ENCODE measurements at regions not wholly inside any gene's neighbourhood (a gene's known extent, or its start where the extent isn't known, plus 50 kb on each side); places are given as distances from the start of the nearest gene placed in this dataset.

DNA sequence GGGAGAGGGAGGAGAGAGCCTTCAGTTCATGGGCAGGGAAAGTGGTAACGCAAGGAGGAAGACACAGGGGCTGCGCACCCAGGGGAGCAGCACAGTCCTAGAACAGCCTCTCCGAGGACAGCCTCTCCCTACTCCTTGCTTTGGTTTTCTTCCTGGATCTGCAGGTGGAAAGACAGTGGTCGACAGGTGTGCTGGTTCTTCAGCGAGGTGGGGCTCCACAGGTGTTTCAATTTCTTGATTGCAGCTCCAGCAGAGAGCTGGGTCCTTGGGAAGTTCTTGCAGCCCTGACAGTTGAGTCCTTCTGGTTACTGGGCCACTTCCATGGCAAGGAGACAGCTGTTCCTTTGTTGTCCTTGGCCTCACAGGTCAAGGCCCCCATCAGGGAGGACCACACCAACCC lies 220.7 kb upstream of the NR2F2 start:
- Histone ChIP-seq H3K27ac (ENCODE audit: low read depth, low read length) (no peak overlapping the region), H3K9me2 (replicated peaks; ENCODE audit: control insufficient read depth, low read length) (no peaks in the 10 kb centered on the region), H3F3A (ENCODE audit: control insufficient read depth, insufficient read depth) (no peaks in the 10 kb centered on the region), H3K9me3 (ENCODE audit: control insufficient read depth, insufficient read depth, low read length) (no peaks in the 10 kb centered on the region), H3K36me3 (ENCODE audit: control insufficient read depth, low read length) (no peaks in the 10 kb centered on the region), H3K4me1 (ENCODE audit: control insufficient read depth, low read length) (no peaks in the 10 kb centered on the region), H3K79me2 (ENCODE audit: control insufficient read depth, low read length) (no peaks in the 10 kb centered on the region), H4K20me1 (ENCODE audit: control insufficient read depth, insufficient read depth, low read depth, low read length) (no peaks in the 10 kb centered on the region), H3K4me2 (ENCODE audit: low read length) (no peak overlapping the region), H3K27me3 (ENCODE audit: control insufficient read depth, low read length) (no peaks in the 10 kb centered on the region), H3K4me3 (ENCODE audit: low read length) (no peak overlapping the region)
- no peak for TF ChIP-seq CTCF (IDR thresholded peaks at IDR 0.05; ENCODE audit: low read depth, low read length, poor library complexity, severe bottlenecking)
- TF ChIP-seq EZH2phosphoT487 (IDR thresholded peaks at IDR 0.05; ENCODE audit: borderline replicate concordance, low read length): no peak

DNA sequence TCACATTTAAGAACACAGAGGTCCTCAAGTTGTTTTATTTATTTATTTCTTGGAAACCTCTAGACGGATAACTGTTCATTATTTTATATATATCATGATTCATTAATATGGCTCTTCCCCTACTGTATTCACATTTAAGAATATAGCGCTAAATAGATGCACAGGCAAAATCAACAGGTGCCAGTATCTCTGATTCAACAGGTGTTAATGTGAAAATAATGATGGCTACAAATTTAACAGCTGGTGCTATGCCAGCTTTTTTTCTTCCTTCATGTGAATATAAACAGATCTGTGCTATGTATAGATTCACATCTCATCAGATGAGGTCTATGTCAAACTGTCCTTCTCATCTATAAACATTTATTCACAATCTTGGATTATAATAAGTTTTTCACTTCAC lies 218.5 kb upstream of the NR2F2 start:
- no peak overlapping the region for H3K27ac ChIP-seq (ENCODE audit: low read depth, low read length)
- H3K4me3 ChIP-seq (ENCODE audit: low read length): no peak overlapping the region
- H4K20me1 ChIP-seq (ENCODE audit: control insufficient read depth, insufficient read depth, low read depth, low read length): no peaks in the 10 kb centered on the region
- H3K79me2 ChIP-seq (ENCODE audit: control insufficient read depth, low read length): no peaks in the 10 kb centered on the region
- TF ChIP-seq CTCF (IDR thresholded peaks at IDR 0.05; ENCODE audit: low read depth, low read length, poor library complexity, severe bottlenecking) (no peak), EZH2phosphoT487 (IDR thresholded peaks at IDR 0.05; ENCODE audit: borderline replicate concordance, low read length) (no peak)
- H3K4me2 ChIP-seq (ENCODE audit: low read length): no peak overlapping the region
- H3K9me2 ChIP-seq (replicated peaks; ENCODE audit: control insufficient read depth, low read length): no peaks in the 10 kb centered on the region
- H3F3A ChIP-seq (ENCODE audit: control insufficient read depth, insufficient read depth): no peaks in the 10 kb centered on the region
- H3K9me3 ChIP-seq (ENCODE audit: control insufficient read depth, insufficient read depth, low read length): no peaks in the 10 kb centered on the region
- no peaks in the 10 kb centered on the region for H3K4me1 ChIP-seq (ENCODE audit: control insufficient read depth, low read length)
- no peaks in the 10 kb centered on the region for H3K27me3 ChIP-seq (ENCODE audit: control insufficient read depth, low read length)
- H3K36me3 ChIP-seq (ENCODE audit: control insufficient read depth, low read length): no peaks in the 10 kb centered on the region

- Histone ChIP-seq H3K4me1 (ENCODE audit: control insufficient read depth, low read length) (no peaks in the 10 kb centered on the region), H3K9me3 (ENCODE audit: control insufficient read depth, insufficient read depth, low read length) (no peaks in the 10 kb centered on the region), H3K4me3 (ENCODE audit: low read length) (no peak overlapping the region), H3K79me2 (ENCODE audit: control insufficient read depth, low read length) (no peaks in the 10 kb centered on the region), H3K4me2 (ENCODE audit: low read length) (no peak overlapping the region), H3K36me3 (ENCODE audit: control insufficient read depth, low read length) (no peaks in the 10 kb centered on the region), H3F3A (ENCODE audit: control insufficient read depth, insufficient read depth) (no peaks in the 10 kb centered on the region), H4K20me1 (ENCODE audit: control insufficient read depth, insufficient read depth, low read depth, low read length) (no peaks in the 10 kb centered on the region), H3K27me3 (ENCODE audit: control insufficient read depth, low read length) (no peaks in the 10 kb centered on the region), H3K9me2 (replicated peaks; ENCODE audit: control insufficient read depth, low read length) (no peaks in the 10 kb centered on the region), H3K27ac (ENCODE audit: low read depth, low read length) (no peak overlapping the region)
- TF ChIP-seq EZH2phosphoT487 (IDR thresholded peaks at IDR 0.05; ENCODE audit: borderline replicate concordance, low read length) (no peak), CTCF (IDR thresholded peaks at IDR 0.05; ENCODE audit: low read depth, low read length, poor library complexity, severe bottlenecking) (no peak)
Measured at GRCh38 chr15:96115642-96116041, 214.9 kb upstream of the NR2F2 start.

GRCh38 chr15:96117270-96117669 lies 213.2 kb upstream of the NR2F2 start:
- Histone ChIP-seq H3K9me3 (ENCODE audit: control insufficient read depth, insufficient read depth, low read length) (no peaks in the 10 kb centered on the region), H3K4me2 (ENCODE audit: low read length) (no peak overlapping the region), H3K4me1 (ENCODE audit: control insufficient read depth, low read length) (no peaks in the 10 kb centered on the region), H3F3A (ENCODE audit: control insufficient read depth, insufficient read depth) (no peaks in the 10 kb centered on the region), H4K20me1 (ENCODE audit: control insufficient read depth, insufficient read depth, low read depth, low read length) (no peaks in the 10 kb centered on the region), H3K4me3 (ENCODE audit: low read length) (no peak overlapping the region), H3K27me3 (ENCODE audit: control insufficient read depth, low read length) (no peaks in the 10 kb centered on the region), H3K27ac (ENCODE audit: low read depth, low read length) (no peak overlapping the region), H3K36me3 (ENCODE audit: control insufficient read depth, low read length) (no peaks in the 10 kb centered on the region), H3K79me2 (ENCODE audit: control insufficient read depth, low read length) (no peaks in the 10 kb centered on the region), H3K9me2 (replicated peaks; ENCODE audit: control insufficient read depth, low read length) (no peaks in the 10 kb centered on the region)
- TF ChIP-seq CTCF (IDR thresholded peaks at IDR 0.05; ENCODE audit: low read depth, low read length, poor library complexity, severe bottlenecking) (no peak), EZH2phosphoT487 (IDR thresholded peaks at IDR 0.05; ENCODE audit: borderline replicate concordance, low read length) (no peak)

Data from DOHH2 (cell line).